ENCODE measurements at regions not wholly inside any gene's neighbourhood (a gene's known extent, or its start where the extent isn't known, plus 50 kb on each side); places are given as distances from the start of the nearest gene placed in this dataset.
A peak's percentile ranks its signal among the peaks of the same experiment; 100 is the strongest.

DNA sequence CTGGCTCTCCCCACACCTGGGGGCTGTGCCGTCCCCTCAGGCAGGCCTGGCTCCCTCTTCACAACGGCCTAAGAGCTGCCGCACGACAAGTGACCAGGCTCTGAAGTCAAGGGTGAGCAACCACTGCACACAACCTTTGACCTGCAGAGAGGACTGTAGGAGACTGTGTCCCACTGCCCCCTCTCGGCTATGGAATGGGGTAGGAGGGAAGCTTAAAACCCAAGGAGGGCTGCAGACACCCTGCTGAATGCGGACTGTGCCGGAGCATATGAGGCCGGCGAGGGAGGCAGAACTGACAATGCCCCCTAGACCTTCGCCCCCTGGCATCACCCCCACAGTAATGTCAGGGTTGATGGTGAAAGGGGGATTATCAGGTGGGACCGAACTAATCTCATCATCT is 311.9 kb downstream of the CTTN start:
- Histone ChIP-seq H3K9me3 (no peaks in the 10 kb centered on the region), H3K4me1 (0 out of 2 replicates have a peak, but pooled peaks cover 4% of the 10 kb centered on the region), H3K4me3 (ENCODE audit: low read depth, low read length) (no peak overlapping the region), H3K27me3 (replicated peaks; ENCODE audit: control insufficient read depth, insufficient read depth, low read length) (no peaks in the 10 kb centered on the region), H3K36me3 (ENCODE audit: control insufficient read depth, insufficient read depth, low read length) (no peaks in the 10 kb centered on the region; the same call in 1 of the 2 replicates)
- no peak for DNase-seq
- H3K4me3 Mint-ChIP-seq (ENCODE audit: unreplicated experiment): no peak overlapping the region
- H3K4me1 Mint-ChIP-seq (ENCODE audit: low read depth, unreplicated experiment): peaks cover 12% of the 10 kb centered on the region
- BruUV-seq (replicated peaks): no TSS peak
- CTCF ChIA-PET: no interaction called here
- POLR2A ChIA-PET: no interaction called here
- peaks cover 51% of the 10 kb centered on the region for H3K36me3 Mint-ChIP-seq (ENCODE audit: insufficient read depth, unreplicated experiment)
- H3K27me3 Mint-ChIP-seq (ENCODE audit: insufficient read depth, unreplicated experiment): no peaks in the 10 kb centered on the region
- no peak overlapping the region for H3K27ac Mint-ChIP-seq (ENCODE audit: unreplicated experiment)
- intact Hi-C loops (cut with micrococcal nuclease; ENCODE audit: unreplicated experiment): no loop called here
- TF ChIP-seq, protein P1, sequence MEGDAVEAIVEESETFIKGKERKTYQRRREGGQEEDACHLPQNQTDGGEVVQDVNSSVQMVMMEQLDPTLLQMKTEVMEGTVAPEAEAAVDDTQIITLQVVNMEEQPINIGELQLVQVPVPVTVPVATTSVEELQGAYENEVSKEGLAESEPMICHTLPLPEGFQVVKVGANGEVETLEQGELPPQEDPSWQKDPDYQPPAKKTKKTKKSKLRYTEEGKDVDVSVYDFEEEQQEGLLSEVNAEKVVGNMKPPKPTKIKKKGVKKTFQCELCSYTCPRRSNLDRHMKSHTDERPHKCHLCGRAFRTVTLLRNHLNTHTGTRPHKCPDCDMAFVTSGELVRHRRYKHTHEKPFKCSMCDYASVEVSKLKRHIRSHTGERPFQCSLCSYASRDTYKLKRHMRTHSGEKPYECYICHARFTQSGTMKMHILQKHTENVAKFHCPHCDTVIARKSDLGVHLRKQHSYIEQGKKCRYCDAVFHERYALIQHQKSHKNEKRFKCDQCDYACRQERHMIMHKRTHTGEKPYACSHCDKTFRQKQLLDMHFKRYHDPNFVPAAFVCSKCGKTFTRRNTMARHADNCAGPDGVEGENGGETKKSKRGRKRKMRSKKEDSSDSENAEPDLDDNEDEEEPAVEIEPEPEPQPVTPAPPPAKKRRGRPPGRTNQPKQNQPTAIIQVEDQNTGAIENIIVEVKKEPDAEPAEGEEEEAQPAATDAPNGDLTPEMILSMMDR (IDR thresholded peaks at IDR 0.05; ENCODE audit: insufficient read depth in 1 of 2, low read depth in 1 of 2, low read length in 1 of 2, severe bottlenecking in 1 of 2, unreplicated experiment in 1 of 2): peak in 1 of 2 experiments; percentile 39
- no peaks in the 10 kb centered on the region for H3K9me3 Mint-ChIP-seq (ENCODE audit: unreplicated experiment)

DNA sequence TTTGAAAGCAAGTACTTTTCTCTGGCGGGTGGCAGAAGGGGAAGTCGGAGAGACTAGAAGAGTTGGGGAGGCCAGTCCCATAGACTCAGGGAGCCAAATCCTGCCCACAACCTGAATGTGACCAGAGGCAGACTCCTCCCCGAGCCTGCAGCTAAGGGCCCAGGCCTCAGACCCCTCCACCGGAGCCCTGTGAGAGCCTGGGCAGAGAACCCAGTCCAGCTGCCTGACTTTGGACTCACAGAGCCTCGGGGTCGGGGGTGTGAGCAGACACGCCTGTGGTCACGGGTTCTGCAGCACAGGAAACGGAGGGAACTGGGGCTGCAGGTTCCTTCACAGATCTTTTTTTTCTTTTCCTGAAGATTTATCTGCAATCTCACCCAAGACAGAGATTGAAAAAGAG is 312.3 kb downstream of the CTTN start:
- Histone ChIP-seq H3K36me3 (ENCODE audit: control insufficient read depth, insufficient read depth, low read length) (no peaks in the 10 kb centered on the region; the same call in 1 of the 2 replicates), H3K4me3 (ENCODE audit: low read depth, low read length) (no peak overlapping the region), H3K9me3 (no peaks in the 10 kb centered on the region), H3K27me3 (replicated peaks; ENCODE audit: control insufficient read depth, insufficient read depth, low read length) (no peaks in the 10 kb centered on the region), H3K4me1 (0 out of 2 replicates have a peak, but pooled peaks cover 4% of the 10 kb centered on the region)
- no peaks in the 10 kb centered on the region for H3K9me3 Mint-ChIP-seq (ENCODE audit: unreplicated experiment)
- H3K36me3 Mint-ChIP-seq (ENCODE audit: insufficient read depth, unreplicated experiment): peaks cover 50% of the 10 kb centered on the region
- H3K27ac Mint-ChIP-seq (ENCODE audit: unreplicated experiment): no peak overlapping the region
- peaks cover 12% of the 10 kb centered on the region for H3K4me1 Mint-ChIP-seq (ENCODE audit: low read depth, unreplicated experiment)
- no TSS peak for BruUV-seq (replicated peaks)
- DNase-seq: no peak
- intact Hi-C loops (cut with micrococcal nuclease; ENCODE audit: unreplicated experiment): no loop called here
- ChIA-PET POLR2A (no interaction called here), CTCF (no interaction called here)
- no peaks in the 10 kb centered on the region for H3K27me3 Mint-ChIP-seq (ENCODE audit: insufficient read depth, unreplicated experiment)
- TF ChIP-seq, protein P1 (IDR thresholded peaks at IDR 0.05; ENCODE audit: insufficient read depth in 1 of 2, low read depth in 1 of 2, low read length in 1 of 2, severe bottlenecking in 1 of 2, unreplicated experiment in 1 of 2): no peak
- H3K4me3 Mint-ChIP-seq (ENCODE audit: unreplicated experiment): no peak overlapping the region

DNA sequence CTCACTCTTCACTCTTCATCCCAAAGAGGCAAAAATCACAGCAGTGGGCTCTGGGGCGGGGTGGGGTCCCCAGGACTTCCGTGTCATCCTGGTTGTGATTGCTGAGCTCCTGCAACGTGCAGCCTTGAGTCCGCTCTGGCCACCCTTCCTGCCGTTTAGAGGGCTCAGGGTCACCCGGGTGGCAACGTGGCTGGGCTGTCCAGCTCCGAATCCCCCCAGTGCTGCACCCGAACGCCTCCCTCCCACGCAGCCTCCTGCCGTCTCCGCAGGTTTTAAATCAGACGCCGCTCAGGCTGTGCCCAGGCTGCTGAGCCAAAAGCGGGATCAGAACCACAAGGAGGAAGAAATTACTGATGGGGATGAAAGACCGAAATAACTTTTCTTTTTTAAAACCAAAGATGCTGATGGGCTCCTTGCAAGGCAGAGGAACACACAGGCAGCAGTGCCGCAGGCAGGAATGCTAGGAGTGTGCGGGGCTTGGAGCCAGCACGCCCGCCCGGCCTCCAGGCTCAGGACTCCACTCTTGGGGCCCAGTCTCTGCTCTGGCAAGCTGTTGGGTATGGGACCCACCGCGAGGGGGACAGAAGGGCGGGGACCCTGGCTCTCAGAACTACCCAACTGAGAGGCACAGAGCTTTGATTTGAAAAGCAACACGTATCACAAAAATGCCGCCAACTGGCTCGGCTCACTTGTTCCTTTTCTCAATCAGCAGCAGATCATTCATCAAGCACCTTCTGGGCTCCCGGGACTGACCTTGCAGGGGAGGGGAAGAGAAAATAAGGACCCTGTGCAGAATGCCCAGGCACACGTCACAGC is 313.0 kb downstream of the CTTN start:
- DNase-seq: no peak
- no peak overlapping the region for H3K4me3 ChIP-seq (ENCODE audit: low read depth, low read length)
- ChIA-PET POLR2A (no interaction called here), CTCF (no interaction called here)
- no peaks in the 10 kb centered on the region for H3K9me3 Mint-ChIP-seq (ENCODE audit: unreplicated experiment)
- intact Hi-C loops (cut with micrococcal nuclease; ENCODE audit: unreplicated experiment): no loop called here
- BruUV-seq (replicated peaks): no TSS peak
- TF ChIP-seq, protein P1 (IDR thresholded peaks at IDR 0.05; ENCODE audit: insufficient read depth in 1 of 2, low read depth in 1 of 2, low read length in 1 of 2, severe bottlenecking in 1 of 2, unreplicated experiment in 1 of 2): no peak
- peaks cover 12% of the 10 kb centered on the region for H3K4me1 Mint-ChIP-seq (ENCODE audit: low read depth, unreplicated experiment)
- H3K27ac Mint-ChIP-seq (ENCODE audit: unreplicated experiment): no peak overlapping the region
- no peaks in the 10 kb centered on the region for H3K27me3 Mint-ChIP-seq (ENCODE audit: insufficient read depth, unreplicated experiment)
- H3K9me3 ChIP-seq: no peaks in the 10 kb centered on the region
- 0 out of 2 replicates have a peak, but pooled peaks cover 4% of the 10 kb centered on the region for H3K4me1 ChIP-seq
- H3K36me3 Mint-ChIP-seq (ENCODE audit: insufficient read depth, unreplicated experiment): peaks cover 48% of the 10 kb centered on the region
- no peaks in the 10 kb centered on the region for H3K27me3 ChIP-seq (replicated peaks; ENCODE audit: control insufficient read depth, insufficient read depth, low read length)
- H3K36me3 ChIP-seq (ENCODE audit: control insufficient read depth, insufficient read depth, low read length): no peaks in the 10 kb centered on the region; the same call in 1 of the 2 replicates
- no peak overlapping the region for H3K4me3 Mint-ChIP-seq (ENCODE audit: unreplicated experiment)

All from Caco-2 (cell line).